ENCODE measurements at regions not wholly inside any gene's neighbourhood (a gene's known extent, or its start where the extent isn't known, plus 50 kb on each side); places are given as distances from the start of the nearest gene placed in this dataset.

- no peak overlapping the region for H3K4me2 ChIP-seq (ENCODE audit: extremely low read depth, insufficient read depth, low read length)
- H3K79me2 ChIP-seq (ENCODE audit: control insufficient read depth, insufficient read depth, low read length), result no peaks in the 10 kb centered on the region
- TF ChIP-seq CTCF (conservative IDR thresholded peaks at IDR 0.05 in 1 of 2, IDR thresholded peaks at IDR 0.05 in 1 of 2; ENCODE audit: low read depth in 1 of 2, low read length in 2 of 2), result no peak
- H3K4me1 ChIP-seq (ENCODE audit: control insufficient read depth, extremely low read depth, insufficient read depth, low read length), result no peaks in the 10 kb centered on the region
- H3K27me3 ChIP-seq (ENCODE audit: control insufficient read depth, insufficient read depth, low read length), result no peaks in the 10 kb centered on the region
- DNase-seq (ENCODE audit: low read depth in 2 of 2), result no peak
- H3K27ac ChIP-seq (ENCODE audit: insufficient read depth, low read length), result no peak overlapping the region
- H4K20me1 ChIP-seq (ENCODE audit: control insufficient read depth, extremely low read depth, insufficient read depth, low read length), result no peaks in the 10 kb centered on the region
- no peaks in the 10 kb centered on the region for H3K36me3 ChIP-seq (ENCODE audit: control insufficient read depth, insufficient read depth, low read length)
- no peaks in the 10 kb centered on the region for H3K9me3 ChIP-seq (ENCODE audit: control insufficient read depth, insufficient read depth, low read depth, low read length)
- no peak overlapping the region for H3K4me3 ChIP-seq (replicated peaks in 1 of 4; ENCODE audit: control extremely low read depth in 1 of 4, insufficient read depth in 1 of 4, low read depth in 3 of 4, low read length in 4 of 4)
- no peak overlapping the region for H3K9ac ChIP-seq (ENCODE audit: insufficient read depth, low read length)
- no peak overlapping the region for H2AFZ ChIP-seq (ENCODE audit: low read length)
Observed at GRCh38 chr11:70757241-70757640, 358.9 kb downstream of the CTTN start.

GRCh38 chr11:70758206-70758605 lies 359.9 kb downstream of the CTTN start:
- Histone ChIP-seq H3K27me3 (ENCODE audit: control insufficient read depth, insufficient read depth, low read length) (no peaks in the 10 kb centered on the region), H3K79me2 (ENCODE audit: control insufficient read depth, insufficient read depth, low read length) (no peaks in the 10 kb centered on the region), H2AFZ (ENCODE audit: low read length) (no peak overlapping the region), H3K9me3 (ENCODE audit: control insufficient read depth, insufficient read depth, low read depth, low read length) (no peaks in the 10 kb centered on the region), H3K27ac (ENCODE audit: insufficient read depth, low read length) (no peak overlapping the region), H3K4me3 (replicated peaks in 1 of 4; ENCODE audit: control extremely low read depth in 1 of 4, insufficient read depth in 1 of 4, low read depth in 3 of 4, low read length in 4 of 4) (no peak overlapping the region), H3K4me1 (ENCODE audit: control insufficient read depth, extremely low read depth, insufficient read depth, low read length) (no peaks in the 10 kb centered on the region), H3K4me2 (ENCODE audit: extremely low read depth, insufficient read depth, low read length) (no peak overlapping the region), H3K36me3 (ENCODE audit: control insufficient read depth, insufficient read depth, low read length) (no peaks in the 10 kb centered on the region), H4K20me1 (ENCODE audit: control insufficient read depth, extremely low read depth, insufficient read depth, low read length) (no peaks in the 10 kb centered on the region), H3K9ac (ENCODE audit: insufficient read depth, low read length) (no peak overlapping the region)
- DNase-seq (ENCODE audit: low read depth in 2 of 2), result no peak
- TF ChIP-seq EZH2 (IDR thresholded peaks at IDR 0.05; ENCODE audit: low read length, missing control alignments) (no peak), CTCF (conservative IDR thresholded peaks at IDR 0.05 in 1 of 2, IDR thresholded peaks at IDR 0.05 in 1 of 2; ENCODE audit: low read depth in 1 of 2, low read length in 2 of 2) (no peak)

DNA sequence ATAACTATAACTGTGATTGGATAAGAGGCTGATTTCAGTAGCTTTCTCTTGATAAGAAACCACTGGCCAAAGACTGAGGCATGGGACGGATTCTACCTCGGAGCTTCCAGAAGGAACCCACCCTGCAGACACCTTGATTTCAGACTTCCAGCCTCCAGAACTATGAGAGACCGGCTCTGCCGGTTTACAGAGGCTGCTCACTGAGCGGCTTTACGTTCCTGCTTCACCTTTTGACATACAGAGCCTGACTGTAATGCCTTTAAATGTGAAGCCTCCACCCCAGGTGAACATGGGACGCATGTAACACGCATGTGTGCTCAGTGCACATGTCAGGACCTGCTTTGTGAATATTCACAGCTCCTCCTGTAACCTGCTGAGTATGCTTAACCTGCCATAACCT lies 361.5 kb downstream of the CTTN start:
- H3K27me3 ChIP-seq (ENCODE audit: control insufficient read depth, insufficient read depth, low read length), result no peaks in the 10 kb centered on the region
- H4K20me1 ChIP-seq (ENCODE audit: control insufficient read depth, extremely low read depth, insufficient read depth, low read length), result no peaks in the 10 kb centered on the region
- no peak for TF ChIP-seq EZH2 (IDR thresholded peaks at IDR 0.05; ENCODE audit: low read length, missing control alignments)
- no peak for TF ChIP-seq CTCF (conservative IDR thresholded peaks at IDR 0.05 in 1 of 2, IDR thresholded peaks at IDR 0.05 in 1 of 2; ENCODE audit: low read depth in 1 of 2, low read length in 2 of 2)
- H3K4me3 ChIP-seq (replicated peaks in 1 of 4; ENCODE audit: control extremely low read depth in 1 of 4, insufficient read depth in 1 of 4, low read depth in 3 of 4, low read length in 4 of 4), result no peak overlapping the region
- H2AFZ ChIP-seq (ENCODE audit: low read length), result no peak overlapping the region
- H3K4me1 ChIP-seq (ENCODE audit: control insufficient read depth, extremely low read depth, insufficient read depth, low read length), result no peaks in the 10 kb centered on the region
- H3K36me3 ChIP-seq (ENCODE audit: control insufficient read depth, insufficient read depth, low read length), result no peaks in the 10 kb centered on the region
- no peaks in the 10 kb centered on the region for H3K9me3 ChIP-seq (ENCODE audit: control insufficient read depth, insufficient read depth, low read depth, low read length)
- H3K4me2 ChIP-seq (ENCODE audit: extremely low read depth, insufficient read depth, low read length), result no peak overlapping the region
- H3K79me2 ChIP-seq (ENCODE audit: control insufficient read depth, insufficient read depth, low read length), result no peaks in the 10 kb centered on the region
- no peak overlapping the region for H3K27ac ChIP-seq (ENCODE audit: insufficient read depth, low read length)
- no peak for DNase-seq (ENCODE audit: low read depth in 2 of 2)
- no peak overlapping the region for H3K9ac ChIP-seq (ENCODE audit: insufficient read depth, low read length)
